Gastrocnemius medialis (tissue), 4 donors: ENCODE measurements at regions not wholly inside any gene's neighbourhood (a gene's known extent, or its start where the extent isn't known, plus 50 kb on each side); places are given as distances from the start of the nearest gene placed in this dataset.

Experiments
- POLR2A ChIP-seq, 2 donors: fragments of 450-650 bp; IDR thresholded peaks; one replicate each; pipeline ENCODE4 v1.6.1; 2017; ENCODE audit warnings: antibody characterized with exemption in 2 of 2, mild to moderate bottlenecking in 2 of 2, moderate library complexity in 2 of 2
- TF ChIP-seq, protein P1 (sequence below), 5 experiments: fragments of 450-650 bp in 3 of 5; fragments of 200-600 bp in 2 of 5; sonication (generic) in 2 of 5; IDR thresholded peaks in 4 of 5; conservative IDR thresholded peaks in 1 of 5; 1 replicate in 4 of 5; 2 replicates in 1 of 5; pipeline ENCODE4 v1.5.1; 2016 to 2019; ENCODE audit warnings: antibody characterized with exemption in 5 of 5, mild to moderate bottlenecking in 3 of 5, moderate library complexity in 3 of 5

DNA sequence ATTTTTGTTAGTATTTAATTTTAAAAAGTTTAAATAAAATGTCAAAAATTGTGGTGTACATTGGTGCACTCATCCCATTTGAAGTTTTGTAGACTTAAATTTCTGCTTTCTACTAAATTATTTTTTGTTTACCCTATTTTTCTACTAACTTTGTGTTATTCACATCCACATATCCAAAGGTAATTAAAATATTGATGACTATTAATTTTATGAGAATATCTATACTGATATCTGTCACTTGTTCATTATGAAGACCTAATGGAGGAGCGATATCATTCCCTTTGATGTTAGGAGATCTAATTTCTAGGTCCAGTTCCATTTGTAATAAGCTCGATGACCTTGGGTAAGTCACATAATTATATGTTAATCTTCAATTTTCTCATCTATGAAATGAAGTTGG is 325.7 kb upstream of the STXBP6 start:
- TF ChIP-seq, protein P1, sequence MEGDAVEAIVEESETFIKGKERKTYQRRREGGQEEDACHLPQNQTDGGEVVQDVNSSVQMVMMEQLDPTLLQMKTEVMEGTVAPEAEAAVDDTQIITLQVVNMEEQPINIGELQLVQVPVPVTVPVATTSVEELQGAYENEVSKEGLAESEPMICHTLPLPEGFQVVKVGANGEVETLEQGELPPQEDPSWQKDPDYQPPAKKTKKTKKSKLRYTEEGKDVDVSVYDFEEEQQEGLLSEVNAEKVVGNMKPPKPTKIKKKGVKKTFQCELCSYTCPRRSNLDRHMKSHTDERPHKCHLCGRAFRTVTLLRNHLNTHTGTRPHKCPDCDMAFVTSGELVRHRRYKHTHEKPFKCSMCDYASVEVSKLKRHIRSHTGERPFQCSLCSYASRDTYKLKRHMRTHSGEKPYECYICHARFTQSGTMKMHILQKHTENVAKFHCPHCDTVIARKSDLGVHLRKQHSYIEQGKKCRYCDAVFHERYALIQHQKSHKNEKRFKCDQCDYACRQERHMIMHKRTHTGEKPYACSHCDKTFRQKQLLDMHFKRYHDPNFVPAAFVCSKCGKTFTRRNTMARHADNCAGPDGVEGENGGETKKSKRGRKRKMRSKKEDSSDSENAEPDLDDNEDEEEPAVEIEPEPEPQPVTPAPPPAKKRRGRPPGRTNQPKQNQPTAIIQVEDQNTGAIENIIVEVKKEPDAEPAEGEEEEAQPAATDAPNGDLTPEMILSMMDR (IDR thresholded peaks at IDR 0.05 in 4 of 5, conservative IDR thresholded peaks at IDR 0.05 in 1 of 5): no peak
- TF ChIP-seq POLR2A (IDR thresholded peaks at IDR 0.05): no peak
